SK-N-SH (cell line): ENCODE measurements at regions not wholly inside any gene's neighbourhood (a gene's known extent, or its start where the extent isn't known, plus 50 kb on each side); places are given as distances from the start of the nearest gene placed in this dataset.

Experiments
- CTCF ChIA-PET: fragments of 300-600, 350-600 bp; formaldehyde crosslinking; extraction: SDS; loops from one replicate; lab custom pipeline; 2021; lab: Yijun Ruan, JAX
- POLR2A ChIA-PET: fragments of 350-600 bp; sonication (Branson Sonifier 250); formaldehyde crosslinking; extraction: SDS; loops from one replicate; lab custom pipeline; 2020; ENCODE audit warnings: antibody characterized with exemption, inconsistent platforms; lab: Yijun Ruan, JAX
- DNase-seq: peaks from one replicate; pipeline ENCODE4 v3.0.0; 2012
- H2AFZ ChIP-seq: fragments of 200-600 bp; sonication (generic); 2 replicates; pipeline ENCODE4 v1.8.1; 2016; ENCODE audit warnings: antibody characterized with exemption, mild to moderate bottlenecking, low read depth
- H3F3A ChIP-seq: fragments of 200-600 bp; sonication (generic); replicated peaks from 2 replicates; pipeline ENCODE3; 2016; ENCODE audit warnings: antibody characterized with exemption, mild to moderate bottlenecking; ENCODE audit not compliant: insufficient read depth
- H3K27ac ChIP-seq, 2 experiments: fragments of 200-500 bp in 1 of 2; fragments of 200-600 bp in 1 of 2; sonication (Bioruptor generic) in 1 of 2; sonication (generic), shearing (Covaris generic) in 1 of 2; 2 replicates each; pipeline versions ENCODE4 v1.5.1 to v1.6.1; 2014 to 2016; ENCODE audit warnings: low read depth in 2 of 2, inconsistent platforms in 1 of 2, low read length in 1 of 2, mild to moderate bottlenecking in 1 of 2, mixed read lengths in 1 of 2
- H3K27me3 ChIP-seq: fragments of 200-600 bp; sonication (generic), shearing (Covaris generic); 2 replicates; pipeline ENCODE4 v1.6.1; 2016; ENCODE audit warnings: mixed run types; ENCODE audit not compliant: insufficient read depth
- H3K36me3 ChIP-seq, 2 experiments: fragments of 200-500 bp in 1 of 2; fragments of 200-600 bp in 1 of 2; sonication (Bioruptor generic) in 1 of 2; sonication (generic) in 1 of 2; replicated peaks in 1 of 2; 2 replicates each; pipeline versions ENCODE3 to v1.5.1; 2014 to 2016; ENCODE audit warnings: low read length in 1 of 2, mild to moderate bottlenecking in 1 of 2; ENCODE audit not compliant: insufficient read depth in 2 of 2, control insufficient read depth in 1 of 2
- H3K4me1 ChIP-seq, 2 experiments: fragments of 200-500 bp in 1 of 2; fragments of 200-600 bp in 1 of 2; sonication (Bioruptor generic) in 1 of 2; sonication (generic), shearing (Covaris generic) in 1 of 2; 2 replicates each; pipeline versions ENCODE4 v1.5.1 to v1.6.1; 2014 to 2016; ENCODE audit warnings: low read depth in 1 of 2, low read length in 1 of 2, mixed run types in 1 of 2; ENCODE audit not compliant: insufficient read depth in 2 of 2, control insufficient read depth in 1 of 2
- H3K4me2 ChIP-seq: fragments of 200-600 bp; sonication (generic), shearing (Covaris generic); 2 replicates; pipeline ENCODE4 v1.6.1; 2017; ENCODE audit warnings: mixed run types
- H3K4me3 ChIP-seq, 2 experiments: fragments of 200-500 bp in 1 of 2; fragments of 200-600 bp in 1 of 2; sonication (Bioruptor generic) in 1 of 2; sonication (generic), shearing (Covaris generic) in 1 of 2; 2 replicates each; pipeline versions ENCODE4 v1.5.1 to v1.8.1; 2014 to 2016; ENCODE audit warnings: low read depth in 2 of 2, inconsistent platforms in 1 of 2, low read length in 1 of 2, mild to moderate bottlenecking in 1 of 2, mixed read lengths in 1 of 2, moderate library complexity in 1 of 2
- H3K79me2 ChIP-seq: fragments of 200-600 bp; sonication (generic); 2 replicates; pipeline ENCODE4 v1.8.1; 2017; ENCODE audit warnings: mild to moderate bottlenecking; ENCODE audit not compliant: insufficient read depth
- H3K9ac ChIP-seq: fragments of 200-600 bp; sonication (generic); 2 replicates; pipeline ENCODE4 v1.6.1; 2017; ENCODE audit warnings: mixed run types
- H3K9me2 ChIP-seq: fragments of 200-600 bp; sonication (generic); 2 replicates; pipeline ENCODE4 v1.6.1; 2017; ENCODE audit warnings: mixed run types
- H3K9me3 ChIP-seq: fragments of 200-600 bp; sonication (generic); 2 replicates; pipeline ENCODE4 v1.6.1; 2017; ENCODE audit warnings: mixed run types, mild to moderate bottlenecking, moderate library complexity
- H4K20me1 ChIP-seq: fragments of 200-600 bp; sonication (generic); 2 replicates; pipeline ENCODE4 v1.6.1; 2017; ENCODE audit warnings: mild to moderate bottlenecking, mixed run types; ENCODE audit not compliant: insufficient read depth
- CHD2 ChIP-seq: fragments of 150-350 bp; IDR thresholded peaks from 2 replicates; pipeline ENCODE4 v1.6.1; 2018; ENCODE audit warnings: low read length; ENCODE audit not compliant: partially characterized antibody
- CTCF ChIP-seq: fragments of 200-600 bp; sonication (generic); IDR thresholded peaks from 2 replicates; pipeline ENCODE4 v1.6.1; 2017; ENCODE audit warnings: antibody characterized with exemption, mild to moderate bottlenecking, moderate library complexity
- ELF1 ChIP-seq: IDR thresholded peaks from 2 replicates; pipeline ENCODE4 v1.4.0; 2012
- EP300 ChIP-seq, 2 experiments: IDR thresholded peaks; 2 replicates each; pipeline versions ENCODE4 v1.4.0 to v1.6.1; 2012; ENCODE audit warnings: borderline replicate concordance in 1 of 2, low read depth in 1 of 2, low read length in 1 of 2
- EZH2phosphoT487 ChIP-seq: fragments of 200-600 bp; sonication (generic); IDR thresholded peaks from 2 replicates; pipeline ENCODE4 v1.6.1; 2017; ENCODE audit warnings: low read depth, mixed run types, mild to moderate bottlenecking, antibody characterized with exemption, moderate library complexity, borderline replicate concordance
- FOXJ3 ChIP-seq: sonication (generic); formaldehyde crosslinking; IDR thresholded peaks from 2 replicates; pipeline ENCODE4 v1.5.1; 2020; ENCODE audit warnings: mild to moderate bottlenecking, missing genetic modification reagents
- FOXM1 ChIP-seq: IDR thresholded peaks from 2 replicates; pipeline ENCODE4 v1.4.0; 2012; ENCODE audit warnings: low read depth, mild to moderate bottlenecking
- GABPA ChIP-seq: IDR thresholded peaks from 2 replicates; pipeline ENCODE4 v1.4.0; 2012; ENCODE audit warnings: low read depth, mild to moderate bottlenecking
- IRF3 ChIP-seq: fragments of 150-350 bp; IDR thresholded peaks from 2 replicates; pipeline ENCODE4 v1.6.1; 2016; ENCODE audit warnings: mild to moderate bottlenecking, low read depth, low read length
- JUND ChIP-seq: IDR thresholded peaks from 2 replicates; pipeline ENCODE4 v1.4.0; 2012
- MAX ChIP-seq: IDR thresholded peaks from 2 replicates; pipeline ENCODE4 v1.4.0; 2012; ENCODE audit warnings: low read depth
- MEF2A ChIP-seq: IDR thresholded peaks from 2 replicates; pipeline ENCODE4 v1.4.0; 2012; ENCODE audit warnings: low read depth, borderline replicate concordance
- MXI1 ChIP-seq: IDR thresholded peaks from 2 replicates; pipeline ENCODE4 v1.6.1; 2012; ENCODE audit warnings: mild to moderate bottlenecking, low read depth, low read length, improper control_type of control experiment
- POLR2AphosphoS5 ChIP-seq: IDR thresholded peaks from 2 replicates; pipeline ENCODE4 v1.6.1; 2012; ENCODE audit warnings: low read depth, low read length
- RAD21 ChIP-seq: IDR thresholded peaks from 2 replicates; pipeline ENCODE4 v1.6.1; 2012; ENCODE audit warnings: mild to moderate bottlenecking, low read length
- REST ChIP-seq: IDR thresholded peaks from 2 replicates; pipeline ENCODE4 v1.6.1; 2012; ENCODE audit warnings: mild to moderate bottlenecking, low read depth, low read length, moderate library complexity
- RFX5 ChIP-seq: IDR thresholded peaks from 2 replicates; pipeline ENCODE4 v1.6.1; 2012; ENCODE audit warnings: mild to moderate bottlenecking, improper control_type of control experiment, low read length
- TAF1 ChIP-seq: IDR thresholded peaks from 2 replicates; pipeline ENCODE4 v1.6.1; 2012; ENCODE audit warnings: low read depth, mild to moderate bottlenecking, low read length, moderate library complexity, borderline replicate concordance
- TEAD4 ChIP-seq: IDR thresholded peaks from 2 replicates; pipeline ENCODE4 v1.4.0; 2012; ENCODE audit warnings: mild to moderate bottlenecking, borderline replicate concordance; ENCODE audit not compliant: insufficient read depth
- YY1 ChIP-seq: IDR thresholded peaks from 2 replicates; pipeline ENCODE4 v1.4.0; 2012; ENCODE audit warnings: low read depth, mild to moderate bottlenecking
- WGBS: methylation state at CpG from one replicate; pipeline ENCODE4 v1.1.6; 2017; ENCODE audit warnings: low lambda C conversion rate; 5-methylcytosine and 5-hydroxymethylcytosine counted together
- TF ChIP-seq, protein P1 (sequence below): IDR thresholded peaks from 2 replicates; pipeline ENCODE4 v1.4.0; 2012; ENCODE audit warnings: low read depth, borderline replicate concordance

DNA sequence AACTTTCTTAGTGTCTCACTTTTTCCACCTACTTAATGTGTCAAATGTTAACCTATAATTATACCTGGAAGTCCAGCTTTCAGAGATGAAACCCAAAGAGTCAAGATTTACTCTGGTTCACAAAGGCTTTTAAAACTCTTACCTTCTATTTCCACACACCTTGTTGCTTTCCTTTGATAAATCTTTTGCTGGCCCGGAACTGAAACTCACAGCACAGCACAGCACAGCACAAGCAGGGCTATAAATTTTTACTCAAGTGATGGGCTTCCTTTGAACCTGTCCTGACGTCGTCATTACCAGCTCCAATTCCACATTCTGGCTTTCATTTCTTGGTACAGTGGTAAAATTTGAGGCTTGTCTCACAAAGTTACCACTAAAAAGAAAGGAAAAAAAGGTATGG lies 861.0 kb downstream of the SORCS3 start:
- H4K20me1 ChIP-seq, result no peaks in the 10 kb centered on the region
- H3K27ac ChIP-seq, result no peak overlapping the region
- no peaks in the 10 kb centered on the region for H3K27me3 ChIP-seq
- no peaks in the 10 kb centered on the region for H3K9me2 ChIP-seq
- H3F3A ChIP-seq, result no peaks in the 10 kb centered on the region
- POLR2A ChIA-PET, result no interaction called here
- no peak overlapping the region for H3K4me3 ChIP-seq
- H3K36me3 ChIP-seq, result no peaks in the 10 kb centered on the region
- no peaks in the 10 kb centered on the region for H3K4me1 ChIP-seq
- TF ChIP-seq MEF2A, result no peak
- TF ChIP-seq EZH2phosphoT487, result no peak
- no peak for TF ChIP-seq CHD2
- TF ChIP-seq JUND, result no peak
- TF ChIP-seq RAD21, result no peak
- no peak for TF ChIP-seq ELF1
- no peak for TF ChIP-seq IRF3
- TF ChIP-seq POLR2AphosphoS5, result no peak
- no peak for TF ChIP-seq FOXM1
- no peak for TF ChIP-seq RFX5
- no peak for TF ChIP-seq MXI1
- TF ChIP-seq TAF1, result no peak
- TF ChIP-seq CTCF, result no peak
- no peak for TF ChIP-seq GABPA
- TF ChIP-seq, protein P1, sequence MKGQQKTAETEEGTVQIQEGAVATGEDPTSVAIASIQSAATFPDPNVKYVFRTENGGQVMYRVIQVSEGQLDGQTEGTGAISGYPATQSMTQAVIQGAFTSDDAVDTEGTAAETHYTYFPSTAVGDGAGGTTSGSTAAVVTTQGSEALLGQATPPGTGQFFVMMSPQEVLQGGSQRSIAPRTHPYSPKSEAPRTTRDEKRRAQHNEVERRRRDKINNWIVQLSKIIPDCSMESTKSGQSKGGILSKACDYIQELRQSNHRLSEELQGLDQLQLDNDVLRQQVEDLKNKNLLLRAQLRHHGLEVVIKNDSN, result no peak
- TF ChIP-seq EP300 (IDR thresholded peaks at IDR 0.05; ENCODE audit: borderline replicate concordance in 1 of 2, low read depth in 1 of 2, low read length in 1 of 2), result no peak
- TF ChIP-seq, all 33 proteins: peak for 0
- no peak overlapping the region for H2AFZ ChIP-seq
- CTCF ChIA-PET, result no interaction called here
- H3K4me2 ChIP-seq, result no peak overlapping the region
- no peaks in the 10 kb centered on the region for H3K79me2 ChIP-seq
- H3K9me3 ChIP-seq, result no peaks in the 10 kb centered on the region
- no peak overlapping the region for H3K9ac ChIP-seq
- DNase-seq, result no peak
- WGBS, result 28% methylated on average over 3 of the region's 3 CpGs

GRCh38 chr10:105494944-105495343 lies 853.9 kb downstream of the SORCS3 start:
- H3K9me2 ChIP-seq, result no peaks in the 10 kb centered on the region
- no peak for TF ChIP-seq CHD2
- no peak for TF ChIP-seq YY1
- no peak for TF ChIP-seq TEAD4
- no peak for TF ChIP-seq FOXJ3 (CRISPR knock-in tag)
- TF ChIP-seq REST, result no peak
- TF ChIP-seq, protein P1, result no peak
- no peak for TF ChIP-seq GABPA
- no peak for TF ChIP-seq MEF2A
- TF ChIP-seq MXI1, result no peak
- TF ChIP-seq MAX, result no peak
- no peak overlapping the region for H3K4me3 ChIP-seq
- H3K4me2 ChIP-seq, result no peak overlapping the region
- no peak overlapping the region for H3K27ac ChIP-seq
- no peaks in the 10 kb centered on the region for H3K4me1 ChIP-seq
- no peaks in the 10 kb centered on the region for H3K36me3 ChIP-seq
- H3K79me2 ChIP-seq, result no peaks in the 10 kb centered on the region
- DNase-seq, result no peak
- no peaks in the 10 kb centered on the region for H3F3A ChIP-seq
- no peaks in the 10 kb centered on the region for H4K20me1 ChIP-seq
- H2AFZ ChIP-seq, result no peak overlapping the region
- CTCF ChIA-PET, result interaction anchor here (1.1 kb wide), 1 partner anchor 431 kb away, joined by 3 read pairs; no protein-coding TSS in a partner anchor
- no peaks in the 10 kb centered on the region for H3K9me3 ChIP-seq
- 47% methylated on average over 4 of the region's 4 CpGs for WGBS
- no peak overlapping the region for H3K9ac ChIP-seq
- no peaks in the 10 kb centered on the region for H3K27me3 ChIP-seq
- POLR2A ChIA-PET, result no interaction called here
